Esophagus squamous epithelium (tissue), 4 donors: ENCODE measurements at regions not wholly inside any gene's neighbourhood (a gene's known extent, or its start where the extent isn't known, plus 50 kb on each side); places are given as distances from the start of the nearest gene placed in this dataset.

ENCODE experiments used
- POLR2A ChIP-seq, 4 donors: fragments of 450-650 bp; IDR thresholded peaks; one replicate each; pipeline ENCODE4 v1.6.1; 2017; ENCODE audit warnings: antibody characterized with exemption in 4 of 4, mild to moderate bottlenecking in 4 of 4, moderate library complexity in 3 of 4
- TF ChIP-seq, protein P1 (sequence below), 6 experiments: fragments of 450-650 bp in 4 of 6; fragments of 200-600 bp in 2 of 6; sonication (generic) in 2 of 6; IDR thresholded peaks; one replicate each; pipeline ENCODE4 v1.5.1; 2016 to 2019; ENCODE audit warnings: antibody characterized with exemption in 6 of 6, mild to moderate bottlenecking in 4 of 6, moderate library complexity in 4 of 6

GRCh38 chr4:24380957-24381665, 203.2 kb downstream of the DHX15 start:
- TF ChIP-seq, protein P1, sequence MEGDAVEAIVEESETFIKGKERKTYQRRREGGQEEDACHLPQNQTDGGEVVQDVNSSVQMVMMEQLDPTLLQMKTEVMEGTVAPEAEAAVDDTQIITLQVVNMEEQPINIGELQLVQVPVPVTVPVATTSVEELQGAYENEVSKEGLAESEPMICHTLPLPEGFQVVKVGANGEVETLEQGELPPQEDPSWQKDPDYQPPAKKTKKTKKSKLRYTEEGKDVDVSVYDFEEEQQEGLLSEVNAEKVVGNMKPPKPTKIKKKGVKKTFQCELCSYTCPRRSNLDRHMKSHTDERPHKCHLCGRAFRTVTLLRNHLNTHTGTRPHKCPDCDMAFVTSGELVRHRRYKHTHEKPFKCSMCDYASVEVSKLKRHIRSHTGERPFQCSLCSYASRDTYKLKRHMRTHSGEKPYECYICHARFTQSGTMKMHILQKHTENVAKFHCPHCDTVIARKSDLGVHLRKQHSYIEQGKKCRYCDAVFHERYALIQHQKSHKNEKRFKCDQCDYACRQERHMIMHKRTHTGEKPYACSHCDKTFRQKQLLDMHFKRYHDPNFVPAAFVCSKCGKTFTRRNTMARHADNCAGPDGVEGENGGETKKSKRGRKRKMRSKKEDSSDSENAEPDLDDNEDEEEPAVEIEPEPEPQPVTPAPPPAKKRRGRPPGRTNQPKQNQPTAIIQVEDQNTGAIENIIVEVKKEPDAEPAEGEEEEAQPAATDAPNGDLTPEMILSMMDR (IDR thresholded peaks at IDR 0.05) = no peak
- no peak for TF ChIP-seq POLR2A (IDR thresholded peaks at IDR 0.05)
